ENCODE measurements at regions not wholly inside any gene's neighbourhood (a gene's known extent, or its start where the extent isn't known, plus 50 kb on each side); places are given as distances from the start of the nearest gene placed in this dataset.

- FAIRE-seq (no peak), DNase-seq (ENCODE audit: insufficient read length) (no peak)
- TF ChIP-seq POLR2A (IDR thresholded peaks at IDR 0.05; ENCODE audit: low read depth, low read length) = no peak
- TF ChIP-seq TAF1 (IDR thresholded peaks at IDR 0.05; ENCODE audit: borderline replicate concordance, low read depth, low read length) = no peak
- TF ChIP-seq POLR2AphosphoS5 (IDR thresholded peaks at IDR 0.05; ENCODE audit: low read depth, low read length) = no peak
Measured at GRCh38 chr5:67425514-67425913, 228.9 kb upstream of the CD180 start.

DNA sequence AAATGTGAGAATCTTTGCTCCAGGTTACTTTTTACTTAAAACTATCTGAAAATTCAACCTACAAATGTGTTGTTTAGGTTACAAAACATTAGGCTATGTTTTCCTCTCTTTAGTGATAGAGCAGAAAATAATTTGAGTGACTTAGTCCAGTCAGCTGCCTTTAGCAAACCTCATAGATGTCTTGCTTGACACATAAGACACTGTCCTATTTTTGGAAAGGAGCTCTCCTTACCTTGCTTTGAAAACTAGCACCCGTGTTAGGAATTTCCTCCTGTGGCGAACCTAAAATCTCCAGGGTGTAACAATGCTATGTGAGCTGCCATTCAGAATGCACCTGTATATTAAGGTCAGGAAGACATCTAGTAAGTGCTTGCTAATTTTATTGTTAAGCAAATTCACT is 221.2 kb upstream of the CD180 start:
- DNase-seq (ENCODE audit: insufficient read length) (no peak), FAIRE-seq (no peak)
- no peak for TF ChIP-seq POLR2AphosphoS5 (IDR thresholded peaks at IDR 0.05; ENCODE audit: low read depth, low read length)
- TF ChIP-seq POLR2A (IDR thresholded peaks at IDR 0.05; ENCODE audit: low read depth, low read length) = no peak
- TF ChIP-seq TAF1 (IDR thresholded peaks at IDR 0.05; ENCODE audit: borderline replicate concordance, low read depth, low read length) = no peak

GRCh38 chr5:67416986-67417385 is 220.4 kb upstream of the CD180 start:
- no peak for FAIRE-seq
- TF ChIP-seq POLR2A (IDR thresholded peaks at IDR 0.05; ENCODE audit: low read depth, low read length) (no peak), POLR2AphosphoS5 (IDR thresholded peaks at IDR 0.05; ENCODE audit: low read depth, low read length) (no peak), TAF1 (IDR thresholded peaks at IDR 0.05; ENCODE audit: borderline replicate concordance, low read depth, low read length) (no peak)
- DNase-seq (ENCODE audit: insufficient read length) = no peak

- FAIRE-seq (peak; percentile 42), DNase-seq (ENCODE audit: insufficient read length) (no peak)
- TF ChIP-seq POLR2A (IDR thresholded peaks at IDR 0.05; ENCODE audit: low read depth, low read length) = no peak
- no peak for TF ChIP-seq POLR2AphosphoS5 (IDR thresholded peaks at IDR 0.05; ENCODE audit: low read depth, low read length)
- no peak for TF ChIP-seq TAF1 (IDR thresholded peaks at IDR 0.05; ENCODE audit: borderline replicate concordance, low read depth, low read length)
Measured at GRCh38 chr5:67416133-67416937, 219.7 kb upstream of the CD180 start.

- FAIRE-seq (no peak), DNase-seq (ENCODE audit: insufficient read length) (no peak)
- TF ChIP-seq TAF1 (IDR thresholded peaks at IDR 0.05; ENCODE audit: borderline replicate concordance, low read depth, low read length) (no peak), POLR2AphosphoS5 (IDR thresholded peaks at IDR 0.05; ENCODE audit: low read depth, low read length) (no peak), POLR2A (IDR thresholded peaks at IDR 0.05; ENCODE audit: low read depth, low read length) (no peak)
Measured at GRCh38 chr5:67414712-67415111, 218.1 kb upstream of the CD180 start.

GRCh38 chr5:67413721-67414120 is 217.1 kb upstream of the CD180 start:
- no peak for DNase-seq (ENCODE audit: insufficient read length)
- FAIRE-seq = no peak
- TF ChIP-seq POLR2A (IDR thresholded peaks at IDR 0.05; ENCODE audit: low read depth, low read length) (no peak), TAF1 (IDR thresholded peaks at IDR 0.05; ENCODE audit: borderline replicate concordance, low read depth, low read length) (no peak)

GRCh38 chr5:67409126-67409777 is 212.7 kb upstream of the CD180 start:
- TF ChIP-seq POLR2A (IDR thresholded peaks at IDR 0.05; ENCODE audit: low read depth, low read length) (no peak), POLR2AphosphoS5 (IDR thresholded peaks at IDR 0.05; ENCODE audit: low read depth, low read length) (no peak), TAF1 (IDR thresholded peaks at IDR 0.05; ENCODE audit: borderline replicate concordance, low read depth, low read length) (no peak)
- DNase-seq (ENCODE audit: insufficient read length) = no peak
- FAIRE-seq = no peak

DNA sequence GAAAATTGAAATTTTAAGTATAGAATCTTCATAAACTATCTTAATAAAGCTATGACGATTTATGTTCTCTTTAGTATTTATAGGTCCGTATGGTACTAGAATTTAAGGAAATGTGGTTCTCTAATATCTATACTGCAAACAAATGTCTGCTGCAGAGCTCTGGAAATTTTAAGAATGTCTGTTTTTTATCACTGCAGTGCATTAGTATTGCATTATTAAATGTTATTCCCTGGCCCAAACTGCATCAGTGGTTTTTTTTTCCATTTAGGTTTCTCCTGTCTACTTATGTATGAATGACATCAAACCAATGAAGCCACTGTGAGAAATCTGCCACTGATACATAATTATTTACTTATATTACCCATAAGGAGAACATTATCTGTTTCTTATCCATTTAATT is 211.4 kb upstream of the CD180 start:
- DNase-seq (ENCODE audit: insufficient read length) (no peak), FAIRE-seq (no peak)
- no peak for TF ChIP-seq POLR2AphosphoS5 (IDR thresholded peaks at IDR 0.05; ENCODE audit: low read depth, low read length)
- no peak for TF ChIP-seq TAF1 (IDR thresholded peaks at IDR 0.05; ENCODE audit: borderline replicate concordance, low read depth, low read length)
- no peak for TF ChIP-seq POLR2A (IDR thresholded peaks at IDR 0.05; ENCODE audit: low read depth, low read length)

GRCh38 chr5:67405755-67406154 is 209.2 kb upstream of the CD180 start:
- DNase-seq (ENCODE audit: insufficient read length) = no peak
- TF ChIP-seq POLR2A (IDR thresholded peaks at IDR 0.05; ENCODE audit: low read depth, low read length) (no peak), POLR2AphosphoS5 (IDR thresholded peaks at IDR 0.05; ENCODE audit: low read depth, low read length) (no peak), TAF1 (IDR thresholded peaks at IDR 0.05; ENCODE audit: borderline replicate concordance, low read depth, low read length) (no peak)
- no peak for FAIRE-seq

DNA sequence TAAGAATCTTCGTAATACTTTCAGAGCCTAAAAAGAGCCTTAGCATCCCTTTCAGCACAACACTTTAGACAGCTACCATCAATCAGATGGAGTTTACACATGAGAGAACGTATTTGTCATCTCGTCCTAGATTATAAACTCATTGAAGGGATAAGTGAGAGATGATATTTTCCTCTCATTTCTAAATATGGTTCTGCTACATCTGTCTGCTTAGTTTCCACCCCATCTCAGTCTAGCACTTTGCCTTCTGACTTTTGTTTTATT is 208.4 kb upstream of the CD180 start:
- DNase-seq (ENCODE audit: insufficient read length) (no peak), FAIRE-seq (no peak)
- TF ChIP-seq POLR2AphosphoS5 (IDR thresholded peaks at IDR 0.05; ENCODE audit: low read depth, low read length) (no peak), TAF1 (IDR thresholded peaks at IDR 0.05; ENCODE audit: borderline replicate concordance, low read depth, low read length) (no peak), POLR2A (IDR thresholded peaks at IDR 0.05; ENCODE audit: low read depth, low read length) (no peak)

- TF ChIP-seq POLR2A (IDR thresholded peaks at IDR 0.05; ENCODE audit: low read depth, low read length) (no peak), POLR2AphosphoS5 (IDR thresholded peaks at IDR 0.05; ENCODE audit: low read depth, low read length) (no peak), TAF1 (IDR thresholded peaks at IDR 0.05; ENCODE audit: borderline replicate concordance, low read depth, low read length) (no peak)
- peak; percentile 69 for FAIRE-seq
- DNase-seq (ENCODE audit: insufficient read length) = no peak
Measured at GRCh38 chr5:67404256-67405100, 207.9 kb upstream of the CD180 start.
